GM19455 (cell line): ENCODE measurements at regions not wholly inside any gene's neighbourhood (a gene's known extent, or its start where the extent isn't known, plus 50 kb on each side); places are given as distances from the start of the nearest gene placed in this dataset.

Experiments
- ATAC-seq: cut with Tn5 transposase; IDR thresholded peaks from one replicate; pipeline ENCODE4 v1.9.1; 2021; ENCODE audit not compliant: unreplicated experiment

GRCh38 chr10:29857843-29858701 lies 201.3 kb downstream of the JCAD start:
- ATAC-seq, result no peak

DNA sequence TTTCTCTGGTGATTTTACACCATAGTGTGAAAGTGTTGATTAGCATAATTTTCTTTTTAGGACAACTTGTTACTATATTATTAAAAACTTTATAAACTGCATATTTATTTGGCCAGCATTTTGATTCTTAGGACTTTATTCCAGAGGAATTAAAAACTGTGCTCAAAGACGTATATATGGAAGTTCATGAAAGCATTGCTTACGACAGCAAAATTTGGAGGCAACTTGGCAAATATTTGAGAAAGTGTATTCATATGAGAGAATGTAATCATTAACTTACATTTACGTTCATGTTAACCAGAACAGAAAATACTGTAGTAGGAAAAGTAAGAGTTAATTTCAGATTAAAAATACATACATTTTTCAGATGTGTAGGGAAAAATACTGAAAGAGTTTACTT lies 203.1 kb downstream of the JCAD start:
- ATAC-seq, result no peak

GRCh38 chr10:29853913-29854312 lies 205.5 kb downstream of the JCAD start:
- ATAC-seq, result no peak

DNA sequence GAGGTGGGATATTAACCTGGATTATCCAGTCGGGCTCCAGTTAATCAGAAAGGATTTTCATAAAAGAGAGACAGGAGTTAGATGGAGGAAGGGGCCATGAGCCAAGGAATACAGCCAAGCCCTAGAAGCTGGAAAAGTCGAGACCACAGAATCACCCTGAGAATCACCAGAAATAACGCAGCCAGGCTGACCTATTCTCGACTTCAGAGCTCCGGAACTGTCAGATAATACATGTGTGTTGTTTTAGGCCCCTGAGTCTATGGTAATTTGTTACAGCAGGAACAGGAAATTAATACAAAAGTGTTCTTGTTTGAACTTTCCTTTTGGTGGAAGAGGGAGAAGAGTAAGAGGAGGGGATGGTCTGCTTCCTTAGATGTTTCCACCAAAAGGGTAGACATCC lies 208.1 kb downstream of the JCAD start:
- no peak for ATAC-seq

DNA sequence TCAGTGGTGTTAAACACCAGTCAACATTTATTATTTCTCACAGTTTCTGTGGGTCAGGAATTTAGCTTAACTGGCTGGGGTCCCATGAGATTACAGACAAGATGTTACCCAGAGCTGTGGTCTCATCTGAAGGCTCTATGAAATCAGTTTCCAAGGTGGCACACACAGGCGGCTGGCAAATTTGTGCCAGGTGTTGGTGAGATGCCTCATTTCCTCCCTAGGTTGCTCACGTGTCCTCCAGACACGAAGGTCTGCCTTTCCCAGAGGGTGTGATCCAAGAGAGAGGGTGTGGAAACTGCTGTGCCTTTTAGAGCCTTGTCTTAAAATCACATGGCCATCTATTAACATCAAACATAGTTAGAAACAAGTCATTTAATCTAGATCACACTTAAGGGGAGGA lies 209.0 kb downstream of the JCAD start:
- ATAC-seq, result no peak

GRCh38 chr10:29849886-29850285 lies 209.5 kb downstream of the JCAD start:
- no peak for ATAC-seq

- no peak for ATAC-seq
Measured at GRCh38 chr10:29849126-29849833, 210.1 kb downstream of the JCAD start.

- ATAC-seq, result no peak
Measured at GRCh38 chr10:29846881-29847280, 212.1 kb upstream of the SVIL start.

- ATAC-seq, result no peak
Measured at GRCh38 chr10:29845166-29845565, 210.4 kb upstream of the SVIL start.

GRCh38 chr10:29843143-29843542 lies 208.4 kb upstream of the SVIL start:
- ATAC-seq, result no peak

DNA sequence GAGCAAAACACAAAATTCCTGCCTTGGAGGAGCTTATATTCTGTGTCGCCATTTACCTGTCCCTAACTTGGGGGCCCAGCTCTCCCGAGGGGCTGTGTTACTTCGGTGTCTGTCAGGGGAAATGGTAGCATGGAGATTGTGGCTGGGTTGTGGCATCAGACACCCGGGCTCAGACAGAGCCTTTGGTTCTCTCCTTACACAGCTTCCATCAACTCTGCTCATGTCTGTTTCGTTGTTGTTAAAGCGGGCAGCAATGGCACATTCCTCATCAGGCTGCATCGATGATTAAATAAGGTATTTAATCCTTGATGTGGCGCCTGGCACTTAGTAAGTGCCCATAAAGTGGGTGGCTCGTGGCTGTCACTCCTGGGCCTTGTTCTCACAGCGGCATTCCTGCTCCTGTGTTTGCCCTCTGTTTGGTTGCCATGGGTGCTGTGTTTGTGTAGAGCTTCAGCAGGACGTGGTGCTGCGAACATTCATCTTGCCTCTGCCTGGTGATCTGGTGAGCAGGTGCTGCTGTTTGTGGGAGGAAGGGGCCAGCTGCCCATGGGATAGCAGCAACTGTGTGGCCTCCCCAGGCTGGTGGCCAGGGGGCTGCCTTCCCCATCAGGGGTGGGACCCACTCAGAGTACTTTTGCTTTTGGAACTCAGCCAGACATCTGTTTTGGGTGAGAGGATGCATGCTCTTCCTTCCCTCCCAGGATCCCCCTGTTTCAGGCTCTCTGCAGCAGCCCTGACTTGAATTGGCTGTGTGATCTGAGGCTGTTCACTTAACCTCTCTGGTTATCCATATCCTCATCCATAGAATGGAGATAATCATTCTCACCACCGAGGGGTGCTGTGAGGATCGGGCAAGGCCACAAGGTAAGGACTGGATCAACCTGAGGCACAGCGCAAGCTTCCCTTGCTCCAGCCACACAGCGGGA lies 207.2 kb upstream of the SVIL start:
- ATAC-seq, result no peak

DNA sequence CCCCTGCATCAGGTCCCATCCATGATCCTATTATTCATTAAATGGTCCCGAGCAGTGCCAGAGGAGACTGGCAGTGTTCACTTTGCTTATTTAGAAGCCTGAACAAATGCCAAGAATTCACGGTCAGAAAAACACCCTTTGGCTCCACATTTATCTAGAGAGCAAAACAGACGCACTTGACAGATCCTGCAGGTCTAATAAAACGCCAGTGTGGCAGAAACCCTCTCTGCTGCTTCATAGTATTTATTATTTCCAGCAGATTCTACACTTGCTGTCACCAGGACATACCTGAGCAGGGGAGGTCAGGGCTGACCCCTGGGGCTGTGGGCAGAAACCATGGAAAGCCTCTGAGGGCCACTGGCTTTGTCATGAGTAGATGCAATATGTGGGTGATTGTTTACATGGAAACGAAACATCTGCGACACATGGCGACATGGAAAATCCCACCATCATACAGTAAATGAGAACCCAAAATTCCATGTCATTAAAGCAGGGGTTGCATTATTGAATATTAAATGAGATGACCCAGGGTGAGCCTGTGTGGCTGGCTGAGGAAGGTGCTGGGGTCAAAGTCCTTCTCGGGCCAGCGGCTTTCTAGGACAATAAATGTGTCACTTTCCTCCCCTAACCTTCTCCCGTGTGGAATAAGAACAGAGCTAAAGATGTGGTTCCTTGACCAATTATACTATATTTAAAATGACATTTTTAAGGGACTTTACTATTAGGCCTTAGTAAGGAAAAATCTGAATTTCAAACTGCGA lies 205.9 kb upstream of the SVIL start:
- ATAC-seq, result no peak

- no peak for ATAC-seq
Measured at GRCh38 chr10:29839826-29840515, 205.2 kb upstream of the SVIL start.

DNA sequence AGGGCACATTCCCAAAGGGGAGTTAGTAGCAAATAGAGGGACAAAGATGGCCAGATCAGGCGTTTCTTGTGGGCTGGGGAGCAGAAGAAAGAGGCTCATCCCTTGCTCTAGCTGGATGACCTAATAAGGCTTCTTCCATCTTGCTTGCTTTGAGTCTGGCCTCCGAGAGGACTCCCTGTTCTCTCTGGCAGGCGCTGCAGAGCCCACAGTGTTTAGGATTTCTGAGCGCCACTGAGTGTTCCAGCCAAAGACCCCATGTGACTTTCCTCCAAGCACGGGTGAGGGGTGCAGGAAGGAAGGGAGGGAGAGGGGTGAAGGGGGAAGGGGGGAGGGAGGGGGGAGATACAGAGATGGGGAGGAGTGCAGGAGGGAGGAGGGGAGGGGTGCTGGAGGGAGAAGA lies 203.8 kb upstream of the SVIL start:
- no peak for ATAC-seq

DNA sequence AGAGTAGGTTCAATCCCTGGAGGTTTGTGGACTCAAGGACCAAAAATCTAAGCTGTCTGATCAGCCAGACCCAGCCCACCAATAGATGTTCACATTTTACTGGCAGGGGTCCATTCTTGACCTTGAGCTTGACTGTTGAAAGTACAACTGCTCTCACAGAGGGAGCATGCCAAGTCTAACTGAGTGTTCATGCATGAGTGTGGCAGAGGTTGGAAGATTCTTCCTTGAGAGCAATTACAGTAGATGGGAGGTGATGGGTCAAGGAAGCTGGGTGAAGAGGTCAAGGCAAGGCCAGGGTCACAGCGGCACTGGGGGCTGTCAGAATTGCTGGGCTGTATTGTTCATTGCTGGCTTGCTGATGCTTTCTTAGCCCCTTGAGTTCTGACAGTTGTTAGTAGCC lies 202.8 kb upstream of the SVIL start:
- ATAC-seq, result no peak

GRCh38 chr10:29836396-29836795 lies 201.6 kb upstream of the SVIL start:
- no peak for ATAC-seq

- no peak for ATAC-seq
Measured at GRCh38 chr10:29835055-29835454, 200.3 kb upstream of the SVIL start.

- no peak for ATAC-seq
Measured at GRCh38 chr10:29830531-29831512, 196.1 kb upstream of the SVIL start.

GRCh38 chr10:29829776-29830175 lies 195.0 kb upstream of the SVIL start:
- no peak for ATAC-seq
